ENCODE measurements at regions not wholly inside any gene's neighbourhood (a gene's known extent, or its start where the extent isn't known, plus 50 kb on each side); places are given as distances from the start of the nearest gene placed in this dataset.

- H3K4me1 ChIP-seq (ENCODE audit: insufficient read depth, low read length) = no peaks in the 10 kb centered on the region
- no peaks in the 10 kb centered on the region for H3K36me3 ChIP-seq (ENCODE audit: insufficient read depth, low read length)
- no peaks in the 10 kb centered on the region for H3K27me3 ChIP-seq (ENCODE audit: insufficient read depth, low read length)
- no peaks in the 10 kb centered on the region for H3K9me3 ChIP-seq (ENCODE audit: low read length)
- H2AFZ ChIP-seq (ENCODE audit: low read depth, low read length) = no peak overlapping the region
- no peak overlapping the region for H3K4me3 ChIP-seq (ENCODE audit: low read length)
Measured at GRCh38 chr5:54607006-54607405, 89.4 kb downstream of the SNX18 start.

GRCh38 chr5:54603372-54603771, 85.8 kb downstream of the SNX18 start:
- H3K4me1 ChIP-seq (ENCODE audit: insufficient read depth, low read length) = no peaks in the 10 kb centered on the region
- H3K36me3 ChIP-seq (ENCODE audit: insufficient read depth, low read length) = no peaks in the 10 kb centered on the region
- no peaks in the 10 kb centered on the region for H3K9me3 ChIP-seq (ENCODE audit: low read length)
- no peak overlapping the region for H3K4me3 ChIP-seq (ENCODE audit: low read length)
- H2AFZ ChIP-seq (ENCODE audit: low read depth, low read length) = no peak overlapping the region
- H3K27me3 ChIP-seq (ENCODE audit: insufficient read depth, low read length) = no peaks in the 10 kb centered on the region

GRCh38 chr5:54602475-54602874, 84.9 kb downstream of the SNX18 start:
- no peaks in the 10 kb centered on the region for H3K36me3 ChIP-seq (ENCODE audit: insufficient read depth, low read length)
- no peak overlapping the region for H2AFZ ChIP-seq (ENCODE audit: low read depth, low read length)
- no peak overlapping the region for H3K4me3 ChIP-seq (ENCODE audit: low read length)
- H3K4me1 ChIP-seq (ENCODE audit: insufficient read depth, low read length) = no peaks in the 10 kb centered on the region
- H3K9me3 ChIP-seq (ENCODE audit: low read length) = no peaks in the 10 kb centered on the region
- H3K27me3 ChIP-seq (ENCODE audit: insufficient read depth, low read length) = no peaks in the 10 kb centered on the region

DNA sequence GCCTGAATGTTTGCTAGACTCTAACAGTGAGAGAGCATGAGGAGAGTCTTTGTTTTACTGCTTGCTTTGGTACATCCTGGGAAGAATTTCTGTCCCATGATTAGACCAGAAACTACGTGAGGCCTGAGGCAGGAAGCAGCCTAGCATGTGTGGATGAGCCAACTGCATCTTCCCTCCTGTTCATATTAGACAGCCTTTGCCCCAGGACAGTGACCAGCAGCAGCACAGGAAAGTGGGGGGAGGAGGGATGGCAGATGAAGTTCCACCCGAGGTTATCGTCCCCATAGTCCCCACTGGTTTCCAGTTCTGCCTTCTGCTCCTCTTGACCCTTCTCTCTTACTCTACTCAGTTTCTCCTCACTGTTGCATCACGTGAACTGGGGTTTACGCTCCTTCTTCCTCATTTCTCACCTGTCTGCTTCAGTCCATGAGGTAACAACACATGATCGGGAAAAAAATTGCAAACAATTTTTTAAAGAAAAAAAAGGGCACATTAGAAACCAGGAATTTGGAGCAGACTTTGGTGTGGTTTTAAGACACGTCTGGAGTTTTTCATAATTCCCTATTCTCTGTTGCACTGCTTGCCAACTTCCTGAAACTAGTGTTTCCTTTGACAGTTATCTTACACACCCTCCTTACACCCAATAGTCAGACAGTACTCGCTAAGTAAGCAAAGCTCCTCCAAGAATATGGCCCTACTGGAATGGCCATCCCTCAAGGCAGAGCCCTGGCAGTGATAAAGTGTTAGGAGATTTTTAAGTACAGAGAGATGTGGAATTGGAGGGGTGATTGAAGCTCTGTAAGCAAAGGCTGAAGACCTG, 84.1 kb downstream of the SNX18 start:
- no peaks in the 10 kb centered on the region for H3K36me3 ChIP-seq (ENCODE audit: insufficient read depth, low read length)
- no peaks in the 10 kb centered on the region for H3K9me3 ChIP-seq (ENCODE audit: low read length)
- no peaks in the 10 kb centered on the region for H3K27me3 ChIP-seq (ENCODE audit: insufficient read depth, low read length)
- no peak overlapping the region for H3K4me3 ChIP-seq (ENCODE audit: low read length)
- H3K4me1 ChIP-seq (ENCODE audit: insufficient read depth, low read length) = no peaks in the 10 kb centered on the region
- no peak overlapping the region for H2AFZ ChIP-seq (ENCODE audit: low read depth, low read length)
